ENCODE measurements at regions not wholly inside any gene's neighbourhood (a gene's known extent, or its start where the extent isn't known, plus 50 kb on each side); places are given as distances from the start of the nearest gene placed in this dataset.

DNA sequence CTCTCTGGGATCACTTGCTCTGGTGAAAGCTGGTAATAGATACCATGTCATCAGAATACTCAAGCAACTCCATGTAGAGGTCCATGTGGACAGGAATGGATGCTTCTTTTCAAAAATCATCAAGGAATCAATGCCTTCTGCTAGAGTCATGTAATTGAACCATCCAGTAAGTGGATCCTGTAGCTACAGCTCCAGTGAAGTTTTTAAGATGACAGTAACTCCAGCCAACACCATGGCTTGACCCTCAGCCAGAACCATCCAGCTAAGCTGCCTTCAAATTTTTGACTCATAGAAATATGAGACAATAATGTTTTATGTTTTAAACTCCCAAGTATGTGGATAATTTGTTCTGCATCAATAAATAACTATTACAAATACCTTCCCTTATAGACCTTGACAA, 923.7 kb downstream of the EPHA3 start:
- peaks cover 0 to 8% (median 0%) of the 10 kb centered on the region in 5 donors for H3K4me1 ChIP-seq (ENCODE audit: control insufficient read depth in 5 of 5, insufficient read depth in 5 of 5, low read length in 5 of 5)
- ATAC-seq (ENCODE audit: insufficient read depth, low FRiP score): no peak
- H3K36me3 ChIP-seq (ENCODE audit: control insufficient read depth in 4 of 4, insufficient read depth in 4 of 4, low read length in 4 of 4): no peaks in the 10 kb centered on the region
- H3K9ac ChIP-seq (ENCODE audit: insufficient read depth in 1 of 2, low read length in 2 of 2): no peak overlapping the region
- no peak overlapping the region for H3K4me3 ChIP-seq
- TF ChIP-seq, protein P1, sequence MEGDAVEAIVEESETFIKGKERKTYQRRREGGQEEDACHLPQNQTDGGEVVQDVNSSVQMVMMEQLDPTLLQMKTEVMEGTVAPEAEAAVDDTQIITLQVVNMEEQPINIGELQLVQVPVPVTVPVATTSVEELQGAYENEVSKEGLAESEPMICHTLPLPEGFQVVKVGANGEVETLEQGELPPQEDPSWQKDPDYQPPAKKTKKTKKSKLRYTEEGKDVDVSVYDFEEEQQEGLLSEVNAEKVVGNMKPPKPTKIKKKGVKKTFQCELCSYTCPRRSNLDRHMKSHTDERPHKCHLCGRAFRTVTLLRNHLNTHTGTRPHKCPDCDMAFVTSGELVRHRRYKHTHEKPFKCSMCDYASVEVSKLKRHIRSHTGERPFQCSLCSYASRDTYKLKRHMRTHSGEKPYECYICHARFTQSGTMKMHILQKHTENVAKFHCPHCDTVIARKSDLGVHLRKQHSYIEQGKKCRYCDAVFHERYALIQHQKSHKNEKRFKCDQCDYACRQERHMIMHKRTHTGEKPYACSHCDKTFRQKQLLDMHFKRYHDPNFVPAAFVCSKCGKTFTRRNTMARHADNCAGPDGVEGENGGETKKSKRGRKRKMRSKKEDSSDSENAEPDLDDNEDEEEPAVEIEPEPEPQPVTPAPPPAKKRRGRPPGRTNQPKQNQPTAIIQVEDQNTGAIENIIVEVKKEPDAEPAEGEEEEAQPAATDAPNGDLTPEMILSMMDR (IDR thresholded peaks at IDR 0.05; ENCODE audit: control extremely low read depth, extremely low read depth): no peak
- no peaks in the 10 kb centered on the region for H3K9me3 ChIP-seq (ENCODE audit: control insufficient read depth in 4 of 4, insufficient read depth in 3 of 4, low read length in 3 of 4)
- H3K27ac ChIP-seq (ENCODE audit: low read depth in 1 of 2, low read length in 1 of 2): no peak overlapping the region
- no peaks in the 10 kb centered on the region for H3K27me3 ChIP-seq (ENCODE audit: control insufficient read depth in 3 of 3, insufficient read depth in 3 of 3, low read length in 2 of 3)
- no peak for DNase-seq

DNA sequence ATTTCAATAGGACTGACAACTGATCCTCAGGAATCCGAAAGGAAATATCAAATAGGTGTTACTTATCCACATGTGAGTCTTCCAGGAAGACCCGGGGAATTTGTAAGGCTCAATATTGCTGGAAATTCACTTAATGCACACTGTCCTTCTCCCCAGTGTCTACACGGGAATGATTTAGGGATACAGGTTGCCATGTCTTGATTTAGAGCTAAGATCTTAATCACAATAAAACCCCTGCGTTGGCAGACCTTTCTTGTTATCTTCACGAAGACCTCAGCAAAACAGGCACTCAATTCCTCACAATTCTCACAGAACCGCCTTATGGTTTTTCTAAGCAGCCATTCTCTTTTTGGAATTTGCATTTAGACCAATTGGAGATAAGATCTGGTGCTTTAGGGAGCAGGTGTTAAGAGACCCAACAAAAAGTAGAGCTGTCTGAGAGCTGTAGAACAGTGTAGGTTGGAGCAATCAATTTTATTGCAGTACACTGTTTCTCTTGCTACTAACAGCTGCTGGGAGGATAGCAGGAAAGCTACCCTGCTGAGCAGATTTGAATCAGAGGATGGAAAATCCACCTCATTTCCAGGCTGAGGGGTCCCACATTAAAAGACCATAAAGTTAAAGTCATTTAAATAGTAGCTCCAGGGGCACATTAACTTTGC, 925.7 kb downstream of the EPHA3 start:
- ATAC-seq (ENCODE audit: insufficient read depth, low FRiP score): no peak
- H3K36me3 ChIP-seq (ENCODE audit: control insufficient read depth in 4 of 4, insufficient read depth in 4 of 4, low read length in 4 of 4): no peaks in the 10 kb centered on the region
- no peaks in the 10 kb centered on the region for H3K9me3 ChIP-seq (ENCODE audit: control insufficient read depth in 4 of 4, insufficient read depth in 3 of 4, low read length in 3 of 4)
- H3K4me3 ChIP-seq: no peak overlapping the region
- H3K27me3 ChIP-seq (ENCODE audit: control insufficient read depth in 3 of 3, insufficient read depth in 3 of 3, low read length in 2 of 3): no peaks in the 10 kb centered on the region
- no peak for DNase-seq
- H3K9ac ChIP-seq (ENCODE audit: insufficient read depth in 1 of 2, low read length in 2 of 2): no peak overlapping the region
- H3K4me1 ChIP-seq (ENCODE audit: control insufficient read depth in 5 of 5, insufficient read depth in 5 of 5, low read length in 5 of 5): peaks cover 0 to 8% (median 0%) of the 10 kb centered on the region in 5 donors
- H3K27ac ChIP-seq (ENCODE audit: low read depth in 1 of 2, low read length in 1 of 2): no peak overlapping the region
- TF ChIP-seq, protein P1 (IDR thresholded peaks at IDR 0.05; ENCODE audit: control extremely low read depth, extremely low read depth): no peak
- WGBS, 2 donors: 83 to 85% methylated on average over 6 of the region's 6 CpGs

DNA sequence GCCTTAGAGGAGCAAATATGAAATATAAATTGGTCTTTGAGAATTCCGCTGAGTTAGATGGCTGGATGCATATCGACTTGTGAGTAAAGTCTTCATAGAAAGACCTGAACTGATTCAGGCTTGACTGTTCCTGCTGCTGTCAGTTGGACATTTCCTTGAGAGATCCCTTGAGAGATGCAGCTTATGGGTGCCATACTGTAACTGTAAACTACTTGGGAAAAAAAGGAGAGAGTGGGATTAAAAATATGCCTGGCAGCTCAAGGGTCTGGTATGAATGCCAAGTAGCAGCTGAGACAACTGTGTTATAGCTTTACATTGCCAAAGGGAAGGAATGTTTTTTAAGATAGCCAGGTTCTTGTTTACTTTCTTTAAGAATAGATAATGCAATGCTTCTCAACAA, 926.6 kb downstream of the EPHA3 start:
- H3K27me3 ChIP-seq (ENCODE audit: control insufficient read depth in 3 of 3, insufficient read depth in 3 of 3, low read length in 2 of 3): no peaks in the 10 kb centered on the region
- H3K36me3 ChIP-seq (ENCODE audit: control insufficient read depth in 4 of 4, insufficient read depth in 4 of 4, low read length in 4 of 4): no peaks in the 10 kb centered on the region
- ATAC-seq (ENCODE audit: insufficient read depth, low FRiP score) (no peak), DNase-seq (peak in 2 of 3 donors; percentile 17 to 40)
- H3K4me3 ChIP-seq: no peak overlapping the region
- H3K27ac ChIP-seq (ENCODE audit: low read depth in 1 of 2, low read length in 1 of 2): no peak overlapping the region
- H3K4me1 ChIP-seq (ENCODE audit: control insufficient read depth in 5 of 5, insufficient read depth in 5 of 5, low read length in 5 of 5): peaks cover 0 to 8% (median 0%) of the 10 kb centered on the region in 5 donors
- WGBS, 2 donors: 89 to 94% methylated on average over 2 of the region's 2 CpGs
- TF ChIP-seq, protein P1 (IDR thresholded peaks at IDR 0.05; ENCODE audit: control extremely low read depth, extremely low read depth): no peak
- H3K9me3 ChIP-seq (ENCODE audit: control insufficient read depth in 4 of 4, insufficient read depth in 3 of 4, low read length in 3 of 4): no peaks in the 10 kb centered on the region
- no peak overlapping the region for H3K9ac ChIP-seq (ENCODE audit: insufficient read depth in 1 of 2, low read length in 2 of 2)

DNA sequence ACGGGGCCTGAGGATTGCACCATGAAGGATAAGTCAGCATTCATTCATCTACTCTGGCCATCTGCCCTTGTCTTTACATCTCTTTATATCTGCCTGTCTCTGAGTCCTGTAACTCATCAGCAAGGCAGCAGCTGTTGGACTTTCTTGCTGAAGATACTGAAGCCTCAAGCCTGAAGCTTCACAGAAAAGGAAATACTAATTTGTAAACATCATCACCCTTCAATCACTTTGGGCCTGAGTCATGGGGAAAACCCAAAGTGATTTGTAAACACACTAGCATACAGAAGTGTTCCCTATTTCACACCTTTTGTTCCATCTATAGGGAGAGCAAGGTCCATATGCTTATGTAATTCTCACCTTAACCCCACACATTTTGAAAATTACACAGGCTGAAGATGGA, 928.2 kb downstream of the EPHA3 start:
- 53 to 64% methylated on average over 1 of the region's 1 CpG for WGBS, 2 donors
- no peak for ATAC-seq (ENCODE audit: insufficient read depth, low FRiP score)
- peaks cover 0 to 8% (median 0%) of the 10 kb centered on the region in 5 donors for H3K4me1 ChIP-seq (ENCODE audit: control insufficient read depth in 5 of 5, insufficient read depth in 5 of 5, low read length in 5 of 5)

More for the DNA sequence above, 928.2 kb downstream of the EPHA3 start:
- no peaks in the 10 kb centered on the region for H3K36me3 ChIP-seq (ENCODE audit: control insufficient read depth in 4 of 4, insufficient read depth in 4 of 4, low read length in 4 of 4)
- H3K9ac ChIP-seq (ENCODE audit: insufficient read depth in 1 of 2, low read length in 2 of 2): no peak overlapping the region
- no peak overlapping the region for H3K27ac ChIP-seq (ENCODE audit: low read depth in 1 of 2, low read length in 1 of 2)
- TF ChIP-seq, protein P1 (IDR thresholded peaks at IDR 0.05; ENCODE audit: control extremely low read depth, extremely low read depth): no peak
- no peaks in the 10 kb centered on the region for H3K27me3 ChIP-seq (ENCODE audit: control insufficient read depth in 3 of 3, insufficient read depth in 3 of 3, low read length in 2 of 3)
- H3K9me3 ChIP-seq (ENCODE audit: control insufficient read depth in 4 of 4, insufficient read depth in 3 of 4, low read length in 3 of 4): no peaks in the 10 kb centered on the region
- no peak for DNase-seq
- H3K4me3 ChIP-seq: no peak overlapping the region
